ENCODE measurements at regions not wholly inside any gene's neighbourhood (a gene's known extent, or its start where the extent isn't known, plus 50 kb on each side); places are given as distances from the start of the nearest gene placed in this dataset.
A peak's percentile ranks its signal among the peaks of the same experiment; 100 is the strongest.

DNA sequence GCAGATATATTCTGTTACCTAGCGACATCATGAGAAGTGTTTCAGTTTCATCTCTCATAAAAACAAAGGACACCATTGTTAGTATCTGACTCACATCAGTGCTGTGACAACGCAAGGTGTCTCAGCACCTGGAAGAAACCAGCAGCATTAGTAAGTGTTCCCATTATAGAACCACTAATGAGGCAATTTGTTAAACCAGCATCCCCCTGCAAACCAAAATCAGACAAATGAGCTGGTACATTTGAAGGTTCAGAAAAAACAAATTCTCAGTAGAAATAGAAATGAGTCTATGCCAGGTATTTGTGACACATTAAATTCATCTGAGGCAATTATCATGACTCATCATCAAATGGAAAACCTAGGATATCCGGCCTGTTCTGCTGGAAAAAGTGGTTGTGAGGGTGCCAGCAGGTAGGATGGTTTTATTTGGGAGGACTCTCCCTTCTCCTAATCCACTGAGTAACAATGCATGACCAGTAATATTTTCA, 151.7 kb downstream of the TMEM200A start:
- no peaks in the 10 kb centered on the region for H4K20me1 ChIP-seq (ENCODE audit: insufficient read depth)
- no peaks in the 10 kb centered on the region for H3K79me2 ChIP-seq (ENCODE audit: low read depth)
- no peaks in the 10 kb centered on the region; the same call in 1 of the 2 replicates for H3K9me2 ChIP-seq (ENCODE audit: insufficient read depth)
- TF ChIP-seq CTCF (conservative IDR thresholded peaks at IDR 0.05): no peak
- no peak for TF ChIP-seq EZH2 (IDR thresholded peaks at IDR 0.05; ENCODE audit: low read depth)
- no peaks in the 10 kb centered on the region for H3K27me3 ChIP-seq (ENCODE audit: insufficient read depth, low read depth)
- H3K27ac ChIP-seq: peak overlapping the region; percentile 69
- ChIA-PET POLR2A (ENCODE audit: unreplicated experiment) (no interaction called here), CTCF (no interaction called here)
- no peaks in the 10 kb centered on the region; the same call in none of the 2 replicates for H3K9me3 ChIP-seq (ENCODE audit: insufficient read depth, low read depth)
- peaks cover 11% of the 10 kb centered on the region for H3F3A ChIP-seq (ENCODE audit: insufficient read depth, low read depth)
- 0 out of 2 replicates have a peak overlapping the region, but pooled peaks have one; percentile 1 for H2AFZ ChIP-seq
- H3K4me2 ChIP-seq: peak overlapping the region; percentile 28
- DNase-seq: peak; percentile 8 to 53
- H3K36me3 ChIP-seq (ENCODE audit: low read depth): no peaks in the 10 kb centered on the region
- peaks cover 18% of the 10 kb centered on the region for H3K4me1 ChIP-seq (replicated peaks; ENCODE audit: insufficient read depth)
- intact Hi-C loops (cut with micrococcal nuclease; ENCODE audit: unreplicated experiment): no loop called here
- H3K4me3 ChIP-seq: no peak overlapping the region
- BruUV-seq (replicated peaks): no TSS peak

DNA sequence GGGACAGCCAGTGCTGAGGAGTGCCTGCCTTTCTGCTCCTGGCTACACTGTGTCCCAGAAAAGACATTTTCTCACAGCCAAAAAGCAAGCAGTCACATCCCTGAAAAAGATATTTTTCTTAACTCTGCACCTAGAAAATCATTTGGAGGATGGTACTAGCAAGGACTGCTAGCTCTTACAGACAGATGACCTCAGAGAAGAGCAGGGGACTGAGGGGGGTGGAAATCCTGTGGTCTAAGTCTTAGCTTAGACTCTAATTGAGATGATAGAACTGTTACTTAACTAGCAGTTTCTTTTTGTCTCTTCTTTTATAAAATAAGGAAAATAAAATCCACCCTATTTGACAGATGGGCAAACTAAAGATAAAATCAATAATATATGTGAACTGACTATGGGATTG, 152.8 kb downstream of the TMEM200A start:
- DNase-seq: no peak
- Histone ChIP-seq H3K9me2 (ENCODE audit: insufficient read depth) (no peaks in the 10 kb centered on the region; the same call in 1 of the 2 replicates), H3K27ac (peak overlapping the region; percentile 69; the same call in 1 of the 2 replicates), H2AFZ (no peak overlapping the region), H3K4me2 (no peak overlapping the region), H3F3A (ENCODE audit: insufficient read depth, low read depth) (peaks cover 11% of the 10 kb centered on the region), H3K36me3 (ENCODE audit: low read depth) (no peaks in the 10 kb centered on the region), H3K4me1 (replicated peaks; ENCODE audit: insufficient read depth) (peaks cover 18% of the 10 kb centered on the region), H3K27me3 (ENCODE audit: insufficient read depth, low read depth) (no peaks in the 10 kb centered on the region), H3K9me3 (ENCODE audit: insufficient read depth, low read depth) (no peaks in the 10 kb centered on the region; the same call in none of the 2 replicates), H3K79me2 (ENCODE audit: low read depth) (no peaks in the 10 kb centered on the region), H4K20me1 (ENCODE audit: insufficient read depth) (no peaks in the 10 kb centered on the region), H3K4me3 (no peak overlapping the region)
- ChIA-PET POLR2A (ENCODE audit: unreplicated experiment) (no interaction called here), CTCF (no interaction called here)
- no TSS peak for BruUV-seq (replicated peaks)
- intact Hi-C loops (cut with micrococcal nuclease; ENCODE audit: unreplicated experiment): no loop called here
- TF ChIP-seq EZH2 (IDR thresholded peaks at IDR 0.05; ENCODE audit: low read depth) (no peak), CTCF (conservative IDR thresholded peaks at IDR 0.05) (no peak)

GRCh38 chr6:130520221-130520620, 154.4 kb downstream of the TMEM200A start:
- no peak for TF ChIP-seq EZH2 (IDR thresholded peaks at IDR 0.05; ENCODE audit: low read depth)
- no peaks in the 10 kb centered on the region for H4K20me1 ChIP-seq (ENCODE audit: insufficient read depth)
- peaks cover 18% of the 10 kb centered on the region for H3K4me1 ChIP-seq (replicated peaks; ENCODE audit: insufficient read depth)
- H3K9me2 ChIP-seq (ENCODE audit: insufficient read depth): no peaks in the 10 kb centered on the region; the same call in 1 of the 2 replicates
- H3K27ac ChIP-seq: no peak overlapping the region
- no peak overlapping the region; the same call in 1 of the 2 replicates for H2AFZ ChIP-seq
- ChIA-PET CTCF (no interaction called here), POLR2A (ENCODE audit: unreplicated experiment) (no interaction called here)
- DNase-seq: no peak
- H3K4me2 ChIP-seq: no peak overlapping the region
- H3K79me2 ChIP-seq (ENCODE audit: low read depth): no peaks in the 10 kb centered on the region
- H3K4me3 ChIP-seq: no peak overlapping the region
- H3K36me3 ChIP-seq (ENCODE audit: low read depth): no peaks in the 10 kb centered on the region
- no peaks in the 10 kb centered on the region; the same call in none of the 2 replicates for H3K9me3 ChIP-seq (ENCODE audit: insufficient read depth, low read depth)
- peaks cover 11% of the 10 kb centered on the region for H3F3A ChIP-seq (ENCODE audit: insufficient read depth, low read depth)
- no peaks in the 10 kb centered on the region for H3K27me3 ChIP-seq (ENCODE audit: insufficient read depth, low read depth)
- no TSS peak for BruUV-seq (replicated peaks)
- intact Hi-C loops (cut with micrococcal nuclease; ENCODE audit: unreplicated experiment): no loop called here

DNA sequence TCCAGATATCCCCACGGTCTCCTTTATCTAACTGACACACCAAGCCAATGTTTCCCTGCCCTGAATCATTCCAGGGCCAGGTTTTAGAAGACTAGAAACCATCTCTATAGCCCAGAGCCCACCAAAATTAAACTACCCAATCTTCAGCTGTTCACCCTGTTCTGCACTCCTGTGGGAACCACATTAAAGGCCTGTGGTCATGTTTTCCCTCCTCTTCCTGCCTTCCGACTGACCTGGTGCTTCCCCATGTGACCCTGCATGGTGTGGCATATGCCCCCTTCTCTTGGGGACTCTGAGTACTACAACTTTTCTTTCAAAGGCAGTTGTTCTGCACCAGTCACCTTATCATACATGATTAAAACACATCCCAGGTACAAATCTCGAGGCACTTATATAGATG, 155.0 kb downstream of the TMEM200A start:
- Histone ChIP-seq H3K27ac (no peak overlapping the region), H3K9me3 (ENCODE audit: insufficient read depth, low read depth) (no peaks in the 10 kb centered on the region; the same call in none of the 2 replicates), H3K79me2 (ENCODE audit: low read depth) (no peaks in the 10 kb centered on the region), H3K4me2 (no peak overlapping the region), H3K9me2 (ENCODE audit: insufficient read depth) (no peaks in the 10 kb centered on the region; the same call in 1 of the 2 replicates), H3F3A (ENCODE audit: insufficient read depth, low read depth) (peaks cover 11% of the 10 kb centered on the region), H3K4me1 (replicated peaks; ENCODE audit: insufficient read depth) (peaks cover 18% of the 10 kb centered on the region), H3K4me3 (no peak overlapping the region), H3K36me3 (ENCODE audit: low read depth) (no peaks in the 10 kb centered on the region), H3K27me3 (ENCODE audit: insufficient read depth, low read depth) (no peaks in the 10 kb centered on the region), H2AFZ (no peak overlapping the region; the same call in 1 of the 2 replicates), H4K20me1 (ENCODE audit: insufficient read depth) (no peaks in the 10 kb centered on the region)
- CTCF ChIA-PET: no interaction called here
- BruUV-seq (replicated peaks): no TSS peak
- no peak for DNase-seq
- TF ChIP-seq CTCF (conservative IDR thresholded peaks at IDR 0.05): no peak
- TF ChIP-seq EZH2 (IDR thresholded peaks at IDR 0.05; ENCODE audit: low read depth): no peak
- POLR2A ChIA-PET (ENCODE audit: unreplicated experiment): no interaction called here
- intact Hi-C loops (cut with micrococcal nuclease; ENCODE audit: unreplicated experiment): no loop called here

Data from PC-9 (cell line).